ENCODE measurements at regions not wholly inside any gene's neighbourhood (a gene's known extent, or its start where the extent isn't known, plus 50 kb on each side); places are given as distances from the start of the nearest gene placed in this dataset.

GRCh38 chr5:27240791-27241190 lies 202.4 kb upstream of the CDH9 start:
- TF ChIP-seq, protein P1, sequence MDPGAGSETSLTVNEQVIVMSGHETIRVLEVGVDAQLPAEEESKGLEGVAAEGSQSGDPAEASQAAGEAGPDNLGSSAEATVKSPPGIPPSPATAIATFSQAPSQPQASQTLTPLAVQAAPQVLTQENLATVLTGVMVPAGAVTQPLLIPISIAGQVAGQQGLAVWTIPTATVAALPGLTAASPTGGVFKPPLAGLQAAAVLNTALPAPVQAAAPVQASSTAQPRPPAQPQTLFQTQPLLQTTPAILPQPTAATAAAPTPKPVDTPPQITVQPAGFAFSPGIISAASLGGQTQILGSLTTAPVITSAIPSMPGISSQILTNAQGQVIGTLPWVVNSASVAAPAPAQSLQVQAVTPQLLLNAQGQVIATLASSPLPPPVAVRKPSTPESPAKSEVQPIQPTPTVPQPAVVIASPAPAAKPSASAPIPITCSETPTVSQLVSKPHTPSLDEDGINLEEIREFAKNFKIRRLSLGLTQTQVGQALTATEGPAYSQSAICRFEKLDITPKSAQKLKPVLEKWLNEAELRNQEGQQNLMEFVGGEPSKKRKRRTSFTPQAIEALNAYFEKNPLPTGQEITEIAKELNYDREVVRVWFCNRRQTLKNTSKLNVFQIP (CRISPR knock-in tag; IDR thresholded peaks at IDR 0.05; ENCODE audit: borderline replicate concordance, low read depth) = no peak
- TF ChIP-seq CSRNP3 (CRISPR knock-in tag; IDR thresholded peaks at IDR 0.05) (no peak), ZFP30 (CRISPR knock-in tag; IDR thresholded peaks at IDR 0.05) (no peak), ZNF8 (CRISPR knock-in tag; IDR thresholded peaks at IDR 0.05) (no peak), SNAI2 (CRISPR knock-in tag; IDR thresholded peaks at IDR 0.05) (no peak), ZNF70 (CRISPR knock-in tag; IDR thresholded peaks at IDR 0.05) (no peak), RARB (CRISPR knock-in tag; IDR thresholded peaks at IDR 0.05) (no peak), GLIS3 (CRISPR knock-in tag; IDR thresholded peaks at IDR 0.05) (no peak), BACH2 (CRISPR knock-in tag; IDR thresholded peaks at IDR 0.05; ENCODE audit: borderline replicate concordance) (no peak), PPARA (CRISPR knock-in tag; IDR thresholded peaks at IDR 0.05; ENCODE audit: borderline replicate concordance) (no peak), TCF4 (CRISPR knock-in tag; IDR thresholded peaks at IDR 0.05; ENCODE audit: borderline replicate concordance) (no peak), ZFP3 (CRISPR knock-in tag; IDR thresholded peaks at IDR 0.05) (no peak), ZNF565 (CRISPR knock-in tag; conservative IDR thresholded peaks at IDR 0.05; ENCODE audit: low read depth) (no peak), ARNTL (CRISPR knock-in tag; IDR thresholded peaks at IDR 0.05; ENCODE audit: borderline replicate concordance, low read depth) (no peak), ESRRG (CRISPR knock-in tag; IDR thresholded peaks at IDR 0.05) (no peak)
- ATAC-seq = no peak

- no peak for ATAC-seq
- TF ChIP-seq GLIS3 (CRISPR knock-in tag; IDR thresholded peaks at IDR 0.05) = no peak
Observed at GRCh38 chr5:27234916-27235315, 196.5 kb upstream of the CDH9 start.

GRCh38 chr5:27221410-27221809 lies 183.0 kb upstream of the CDH9 start:
- no peak for ATAC-seq
- no peak for TF ChIP-seq ARNTL (CRISPR knock-in tag; IDR thresholded peaks at IDR 0.05; ENCODE audit: borderline replicate concordance, low read depth)
- no peak for TF ChIP-seq ESRRG (CRISPR knock-in tag; IDR thresholded peaks at IDR 0.05)
- TF ChIP-seq CSDC2 (CRISPR knock-in tag; IDR thresholded peaks at IDR 0.05) = no peak
- no peak for TF ChIP-seq CSRNP3 (CRISPR knock-in tag; IDR thresholded peaks at IDR 0.05)
- no peak for TF ChIP-seq PPARA (CRISPR knock-in tag; IDR thresholded peaks at IDR 0.05; ENCODE audit: borderline replicate concordance)
- TF ChIP-seq ZFP3 (CRISPR knock-in tag; IDR thresholded peaks at IDR 0.05) = no peak
- no peak for TF ChIP-seq TCF4 (CRISPR knock-in tag; IDR thresholded peaks at IDR 0.05; ENCODE audit: borderline replicate concordance)
- TF ChIP-seq GLIS3 (CRISPR knock-in tag; IDR thresholded peaks at IDR 0.05) = no peak
- no peak for TF ChIP-seq ZFP30 (CRISPR knock-in tag; IDR thresholded peaks at IDR 0.05)

- TF ChIP-seq, protein P2, sequence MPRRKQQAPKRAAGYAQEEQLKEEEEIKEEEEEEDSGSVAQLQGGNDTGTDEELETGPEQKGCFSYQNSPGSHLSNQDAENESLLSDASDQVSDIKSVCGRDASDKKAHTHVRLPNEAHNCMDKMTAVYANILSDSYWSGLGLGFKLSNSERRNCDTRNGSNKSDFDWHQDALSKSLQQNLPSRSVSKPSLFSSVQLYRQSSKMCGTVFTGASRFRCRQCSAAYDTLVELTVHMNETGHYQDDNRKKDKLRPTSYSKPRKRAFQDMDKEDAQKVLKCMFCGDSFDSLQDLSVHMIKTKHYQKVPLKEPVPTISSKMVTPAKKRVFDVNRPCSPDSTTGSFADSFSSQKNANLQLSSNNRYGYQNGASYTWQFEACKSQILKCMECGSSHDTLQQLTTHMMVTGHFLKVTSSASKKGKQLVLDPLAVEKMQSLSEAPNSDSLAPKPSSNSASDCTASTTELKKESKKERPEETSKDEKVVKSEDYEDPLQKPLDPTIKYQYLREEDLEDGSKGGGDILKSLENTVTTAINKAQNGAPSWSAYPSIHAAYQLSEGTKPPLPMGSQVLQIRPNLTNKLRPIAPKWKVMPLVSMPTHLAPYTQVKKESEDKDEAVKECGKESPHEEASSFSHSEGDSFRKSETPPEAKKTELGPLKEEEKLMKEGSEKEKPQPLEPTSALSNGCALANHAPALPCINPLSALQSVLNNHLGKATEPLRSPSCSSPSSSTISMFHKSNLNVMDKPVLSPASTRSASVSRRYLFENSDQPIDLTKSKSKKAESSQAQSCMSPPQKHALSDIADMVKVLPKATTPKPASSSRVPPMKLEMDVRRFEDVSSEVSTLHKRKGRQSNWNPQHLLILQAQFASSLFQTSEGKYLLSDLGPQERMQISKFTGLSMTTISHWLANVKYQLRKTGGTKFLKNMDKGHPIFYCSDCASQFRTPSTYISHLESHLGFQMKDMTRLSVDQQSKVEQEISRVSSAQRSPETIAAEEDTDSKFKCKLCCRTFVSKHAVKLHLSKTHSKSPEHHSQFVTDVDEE (CRISPR knock-in tag; IDR thresholded peaks at IDR 0.05) = no peak
- TF ChIP-seq ZNF565 (CRISPR knock-in tag; conservative IDR thresholded peaks at IDR 0.05; ENCODE audit: low read depth) = no peak
- TF ChIP-seq ESRRG (CRISPR knock-in tag; IDR thresholded peaks at IDR 0.05) = no peak
- TF ChIP-seq PATZ1 (CRISPR knock-in tag; IDR thresholded peaks at IDR 0.05; ENCODE audit: borderline replicate concordance) = no peak
- no peak for TF ChIP-seq GLIS3 (CRISPR knock-in tag; IDR thresholded peaks at IDR 0.05)
- TF ChIP-seq OSR1 (CRISPR knock-in tag; IDR thresholded peaks at IDR 0.05) = no peak
- TF ChIP-seq TOX (CRISPR knock-in tag; IDR thresholded peaks at IDR 0.05; ENCODE audit: borderline replicate concordance) = no peak
- TF ChIP-seq ZNF70 (CRISPR knock-in tag; IDR thresholded peaks at IDR 0.05) = no peak
- no peak for TF ChIP-seq TCF4 (CRISPR knock-in tag; IDR thresholded peaks at IDR 0.05; ENCODE audit: borderline replicate concordance)
- no peak for TF ChIP-seq CREB5 (CRISPR knock-in tag; IDR thresholded peaks at IDR 0.05; ENCODE audit: low read depth)
- TF ChIP-seq ISL1 (CRISPR knock-in tag; IDR thresholded peaks at IDR 0.05) = no peak
- no peak for TF ChIP-seq ARNTL (CRISPR knock-in tag; IDR thresholded peaks at IDR 0.05; ENCODE audit: borderline replicate concordance, low read depth)
- TF ChIP-seq ZFP3 (CRISPR knock-in tag; IDR thresholded peaks at IDR 0.05) = no peak
- TF ChIP-seq RARB (CRISPR knock-in tag; IDR thresholded peaks at IDR 0.05) = no peak
- no peak for TF ChIP-seq ZFP30 (CRISPR knock-in tag; IDR thresholded peaks at IDR 0.05)
- TF ChIP-seq CSDC2 (CRISPR knock-in tag; IDR thresholded peaks at IDR 0.05) = no peak
- no peak for TF ChIP-seq BACH2 (CRISPR knock-in tag; IDR thresholded peaks at IDR 0.05; ENCODE audit: borderline replicate concordance)
- TF ChIP-seq, protein P1 (CRISPR knock-in tag; IDR thresholded peaks at IDR 0.05; ENCODE audit: borderline replicate concordance, low read depth) = no peak
- TF ChIP-seq SNAI2 (CRISPR knock-in tag; IDR thresholded peaks at IDR 0.05) = no peak
- ATAC-seq = no peak
Observed at GRCh38 chr5:27220752-27221151, 182.4 kb upstream of the CDH9 start.

Data from SK-N-SH treated with all-trans-retinoic acid at 6 μM for 48 hours (cell line).